GM12878 (cell line): ENCODE measurements at regions not wholly inside any gene's neighbourhood (a gene's known extent, or its start where the extent isn't known, plus 50 kb on each side); places are given as distances from the start of the nearest gene placed in this dataset.

Experiments
- ATAC-seq: fragments of 200-7000 bp; cut with Tn5 transposase; 3 replicates; pipeline ENCODE4 v1.9.1; 2020; ENCODE audit warnings: mild to moderate bottlenecking, moderate library complexity
- BruUV-seq: library from RNA; stranded (reverse); fragments of 400-500 nt; replicated peaks from 2 replicates; lab custom pipeline; 2021; lab: Mats Ljungman, UMichigan
- CTCF ChIA-PET: fragments of 300-600 bp; sonication (Branson Sonifier 250); formaldehyde crosslinking; extraction: SDS; loops from one replicate; lab custom pipeline; 2021; ENCODE audit warnings: inconsistent platforms; lab: Yijun Ruan, JAX
- POLR2A ChIA-PET: fragments of 350-600 bp; formaldehyde crosslinking; extraction: SDS; loops from one replicate; lab custom pipeline; 2021; ENCODE audit warnings: inconsistent platforms; lab: Charles Lee
- RAD21 ChIA-PET: fragments of 300-600 bp; sonication (Branson Sonifier 250); formaldehyde crosslinking; loops from one replicate; lab custom pipeline; 2023; ENCODE audit warnings: antibody characterized with exemption; ENCODE audit not compliant: unreplicated experiment; lab: Charles Lee
- SMC1A ChIA-PET: fragments of 300-600 bp; sonication (Branson Sonifier 250); formaldehyde crosslinking; loops from one replicate; lab custom pipeline; 2023; ENCODE audit not compliant: unreplicated experiment, uncharacterized antibody; lab: Charles Lee
- DNase-seq: peaks from one replicate; pipeline ENCODE4 v3.0.0-alpha.2; 2011; ENCODE audit warnings: low read depth, low spot score
- FAIRE-seq: peaks from 3 replicates; lab custom pipeline; 2011; peaks lifted over from hg19 to GRCh38; lab: Jason Lieb, UNC
- H2AFZ ChIP-seq: 2 replicates; pipeline ENCODE4 v1.6.0; 2011; ENCODE audit warnings: low read depth, low read length, control low read depth; ENCODE audit not compliant: control insufficient read depth
- H3K27ac ChIP-seq: 2 replicates; pipeline ENCODE4 v1.5.1; 2011; ENCODE audit warnings: control low read depth; ENCODE audit not compliant: control insufficient read depth, insufficient read depth
- H3K27me3 ChIP-seq, 2 experiments: replicated peaks in 1 of 2; 2 replicates each; pipeline versions ENCODE4 v1.6.0 to v1.6.1; 2011; ENCODE audit warnings: low read length in 1 of 2; ENCODE audit not compliant: control insufficient read depth in 2 of 2, insufficient read depth in 2 of 2
- H3K36me3 ChIP-seq, 2 experiments: 2 replicates each; pipeline ENCODE4 v1.5.1; 2011; ENCODE audit warnings: low read length in 1 of 2; ENCODE audit not compliant: control insufficient read depth in 2 of 2, insufficient read depth in 2 of 2
- H3K4me1 ChIP-seq: 2 replicates; pipeline ENCODE4 v1.6.1; 2011; ENCODE audit warnings: mild to moderate bottlenecking, low read length, moderate library complexity, mixed read lengths; ENCODE audit not compliant: control insufficient read depth, insufficient read depth
- H3K4me2 ChIP-seq: 2 replicates; pipeline ENCODE4 v1.6.0; 2011; ENCODE audit warnings: control low read depth; ENCODE audit not compliant: control insufficient read depth, insufficient read depth
- H3K4me3 ChIP-seq: fragments of 200-600 bp; sonication (generic); 2 replicates; pipeline ENCODE4 v1.5.1; 2016
- H3K79me2 ChIP-seq: 2 replicates; pipeline ENCODE4 v1.6.0; 2011; ENCODE audit warnings: low read length; ENCODE audit not compliant: control insufficient read depth, insufficient read depth
- H3K9ac ChIP-seq: 2 replicates; pipeline ENCODE4 v1.8.0; 2011; ENCODE audit warnings: low read length, control low read depth, mixed read lengths; ENCODE audit not compliant: control insufficient read depth, insufficient read depth
- H3K9me3 ChIP-seq: replicated peaks from 3 replicates; pipeline ENCODE4 v1.5.1; 2011; ENCODE audit warnings: mild to moderate bottlenecking, low read length; ENCODE audit not compliant: control insufficient read depth, insufficient read depth
- H4K20me1 ChIP-seq: 2 replicates; pipeline ENCODE4 v1.6.0; 2011; ENCODE audit not compliant: control insufficient read depth, insufficient read depth
- CBFB ChIP-seq: IDR thresholded peaks from 2 replicates; pipeline ENCODE4 v1.6.1; 2016; ENCODE audit warnings: antibody characterized with exemption, low read depth
- ETV6 ChIP-seq, 2 experiments: fragments of 450-650 bp in 1 of 2; IDR thresholded peaks in 1 of 2; conservative IDR thresholded peaks in 1 of 2; 2 replicates each; pipeline ENCODE4 v1.6.1; 2014; ENCODE audit warnings: antibody characterized with exemption in 1 of 2, borderline replicate concordance in 1 of 2, low read depth in 1 of 2, mild to moderate bottlenecking in 1 of 2, moderate library complexity in 1 of 2
- HDGF ChIP-seq: fragments of 450-650 bp; IDR thresholded peaks from 2 replicates; pipeline ENCODE4 v1.6.1; 2016; ENCODE audit warnings: antibody characterized with exemption
- MTA2 ChIP-seq: fragments of 450-650 bp; IDR thresholded peaks from 2 replicates; pipeline ENCODE4 v1.6.1; 2016; ENCODE audit warnings: low read depth, mild to moderate bottlenecking, moderate library complexity
- MXI1 ChIP-seq: fragments of 150-350 bp; IDR thresholded peaks from 2 replicates; pipeline ENCODE4 v1.6.1; 2011; ENCODE audit warnings: low read depth, mild to moderate bottlenecking, inconsistent platforms, low read length, improper control_type of control experiment
- MYC ChIP-seq: IDR thresholded peaks from 2 replicates; pipeline ENCODE4 v1.6.1; 2011; ENCODE audit warnings: mild to moderate bottlenecking, low read length, moderate library complexity, inconsistent platforms; ENCODE audit not compliant: insufficient read depth, insufficient replicate concordance, insufficient read length, severe bottlenecking
- NRF1 ChIP-seq: conservative IDR thresholded peaks from 2 replicates; pipeline ENCODE4 v1.6.1; 2011; ENCODE audit warnings: mild to moderate bottlenecking, low read depth, low read length, improper control_type of control experiment
- TBL1XR1 ChIP-seq: IDR thresholded peaks from 2 replicates; pipeline ENCODE4 v1.6.1; 2012; ENCODE audit warnings: low read depth, low read length, improper control_type of control experiment
- ZSCAN29 ChIP-seq: fragments of 450-650 bp; IDR thresholded peaks from 2 replicates; pipeline ENCODE4 v1.6.1; 2017; ENCODE audit warnings: mild to moderate bottlenecking, moderate library complexity
- in situ Hi-C: fragments of 300-500 bp; cut with MboI; formaldehyde crosslinking; loops from 9 replicates; pipeline ENCODE4 v1.14.3; 2018; ENCODE audit warnings: mixed read lengths
- intact Hi-C: fragments of 100-400 bp; cut with micrococcal nuclease; formaldehyde crosslinking; loops from one replicate; pipeline ENCODE4 v1.14.2; 2022; ENCODE audit not compliant: unreplicated experiment
- TF ChIP-seq, protein P1 (sequence below): fragments of 150-350 bp; IDR thresholded peaks from 2 replicates; pipeline ENCODE4 v1.6.1; 2016; ENCODE audit warnings: low read depth, low read length
- TF ChIP-seq, protein P2 (sequence below): IDR thresholded peaks from 2 replicates; pipeline ENCODE4 v1.6.1; 2011; ENCODE audit warnings: borderline replicate concordance, low read depth, mild to moderate bottlenecking, moderate library complexity, low read length; ENCODE audit not compliant: insufficient read depth, poor library complexity, severe bottlenecking
- TF ChIP-seq, protein P3 (sequence below): fragments of 450-650 bp; IDR thresholded peaks from 2 replicates; pipeline ENCODE4 v1.6.1; 2017; ENCODE audit warnings: mild to moderate bottlenecking, moderate library complexity

DNA sequence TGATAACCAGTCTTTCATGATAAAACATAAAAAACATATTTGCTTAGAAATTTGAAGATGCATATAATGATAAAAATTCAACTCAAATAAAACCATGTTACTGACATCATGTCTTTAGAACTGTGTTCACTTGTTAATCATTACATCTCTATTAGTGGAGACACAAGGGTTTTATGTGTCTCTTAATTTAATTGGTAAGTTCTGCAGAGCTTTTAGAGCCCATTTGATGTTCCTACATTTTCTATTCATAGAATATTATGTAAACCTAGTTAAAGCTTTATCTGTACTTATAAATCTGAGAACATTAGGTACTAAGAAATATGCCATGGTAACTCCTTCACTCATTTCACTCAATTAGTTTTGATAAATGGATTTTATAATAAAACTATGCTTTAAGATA is 285.4 kb downstream of the SLCO4C1 start:
- no peak overlapping the region for H3K4me3 ChIP-seq
- H2AFZ ChIP-seq: no peak overlapping the region
- in situ Hi-C loops (no loop called here), intact Hi-C loops (no loop called here)
- RAD21 ChIA-PET: no interaction called here
- H3K36me3 ChIP-seq: no peaks in the 10 kb centered on the region
- H3K4me2 ChIP-seq: no peak overlapping the region
- no TSS peak for BruUV-seq
- no peak overlapping the region for H3K27ac ChIP-seq
- POLR2A ChIA-PET: no interaction called here
- no peak for DNase-seq
- CTCF ChIA-PET: no interaction called here
- no peak for ATAC-seq
- no peaks in the 10 kb centered on the region for H3K4me1 ChIP-seq
- no peak overlapping the region for H3K9ac ChIP-seq
- no peak for FAIRE-seq
- SMC1A ChIA-PET: no interaction called here
- no peaks in the 10 kb centered on the region for H4K20me1 ChIP-seq
- no peaks in the 10 kb centered on the region for H3K27me3 ChIP-seq
- no peaks in the 10 kb centered on the region for H3K9me3 ChIP-seq
- no peaks in the 10 kb centered on the region for H3K79me2 ChIP-seq
- TF ChIP-seq ZSCAN29 (no peak), NRF1 (no peak), MTA2 (no peak), ETV6 (conservative IDR thresholded peaks at IDR 0.05 in 1 of 2, IDR thresholded peaks at IDR 0.05 in 1 of 2; ENCODE audit: borderline replicate concordance in 1 of 2, low read depth in 1 of 2) (no peak), HDGF (no peak), TBL1XR1 (no peak), CBFB (no peak), MXI1 (no peak), MYC (no peak)
- TF ChIP-seq, protein P1, sequence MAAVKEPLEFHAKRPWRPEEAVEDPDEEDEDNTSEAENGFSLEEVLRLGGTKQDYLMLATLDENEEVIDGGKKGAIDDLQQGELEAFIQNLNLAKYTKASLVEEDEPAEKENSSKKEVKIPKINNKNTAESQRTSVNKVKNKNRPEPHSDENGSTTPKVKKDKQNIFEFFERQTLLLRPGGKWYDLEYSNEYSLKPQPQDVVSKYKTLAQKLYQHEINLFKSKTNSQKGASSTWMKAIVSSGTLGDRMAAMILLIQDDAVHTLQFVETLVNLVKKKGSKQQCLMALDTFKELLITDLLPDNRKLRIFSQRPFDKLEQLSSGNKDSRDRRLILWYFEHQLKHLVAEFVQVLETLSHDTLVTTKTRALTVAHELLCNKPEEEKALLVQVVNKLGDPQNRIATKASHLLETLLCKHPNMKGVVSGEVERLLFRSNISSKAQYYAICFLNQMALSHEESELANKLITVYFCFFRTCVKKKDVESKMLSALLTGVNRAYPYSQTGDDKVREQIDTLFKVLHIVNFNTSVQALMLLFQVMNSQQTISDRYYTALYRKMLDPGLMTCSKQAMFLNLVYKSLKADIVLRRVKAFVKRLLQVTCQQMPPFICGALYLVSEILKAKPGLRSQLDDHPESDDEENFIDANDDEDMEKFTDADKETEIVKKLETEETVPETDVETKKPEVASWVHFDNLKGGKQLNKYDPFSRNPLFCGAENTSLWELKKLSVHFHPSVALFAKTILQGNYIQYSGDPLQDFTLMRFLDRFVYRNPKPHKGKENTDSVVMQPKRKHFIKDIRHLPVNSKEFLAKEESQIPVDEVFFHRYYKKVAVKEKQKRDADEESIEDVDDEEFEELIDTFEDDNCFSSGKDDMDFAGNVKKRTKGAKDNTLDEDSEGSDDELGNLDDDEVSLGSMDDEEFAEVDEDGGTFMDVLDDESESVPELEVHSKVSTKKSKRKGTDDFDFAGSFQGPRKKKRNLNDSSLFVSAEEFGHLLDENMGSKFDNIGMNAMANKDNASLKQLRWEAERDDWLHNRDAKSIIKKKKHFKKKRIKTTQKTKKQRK: no peak
- TF ChIP-seq, protein P2, sequence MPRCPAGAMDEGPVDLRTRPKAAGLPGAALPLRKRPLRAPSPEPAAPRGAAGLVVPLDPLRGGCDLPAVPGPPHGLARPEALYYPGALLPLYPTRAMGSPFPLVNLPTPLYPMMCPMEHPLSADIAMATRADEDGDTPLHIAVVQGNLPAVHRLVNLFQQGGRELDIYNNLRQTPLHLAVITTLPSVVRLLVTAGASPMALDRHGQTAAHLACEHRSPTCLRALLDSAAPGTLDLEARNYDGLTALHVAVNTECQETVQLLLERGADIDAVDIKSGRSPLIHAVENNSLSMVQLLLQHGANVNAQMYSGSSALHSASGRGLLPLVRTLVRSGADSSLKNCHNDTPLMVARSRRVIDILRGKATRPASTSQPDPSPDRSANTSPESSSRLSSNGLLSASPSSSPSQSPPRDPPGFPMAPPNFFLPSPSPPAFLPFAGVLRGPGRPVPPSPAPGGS: no peak
- TF ChIP-seq, protein P3, sequence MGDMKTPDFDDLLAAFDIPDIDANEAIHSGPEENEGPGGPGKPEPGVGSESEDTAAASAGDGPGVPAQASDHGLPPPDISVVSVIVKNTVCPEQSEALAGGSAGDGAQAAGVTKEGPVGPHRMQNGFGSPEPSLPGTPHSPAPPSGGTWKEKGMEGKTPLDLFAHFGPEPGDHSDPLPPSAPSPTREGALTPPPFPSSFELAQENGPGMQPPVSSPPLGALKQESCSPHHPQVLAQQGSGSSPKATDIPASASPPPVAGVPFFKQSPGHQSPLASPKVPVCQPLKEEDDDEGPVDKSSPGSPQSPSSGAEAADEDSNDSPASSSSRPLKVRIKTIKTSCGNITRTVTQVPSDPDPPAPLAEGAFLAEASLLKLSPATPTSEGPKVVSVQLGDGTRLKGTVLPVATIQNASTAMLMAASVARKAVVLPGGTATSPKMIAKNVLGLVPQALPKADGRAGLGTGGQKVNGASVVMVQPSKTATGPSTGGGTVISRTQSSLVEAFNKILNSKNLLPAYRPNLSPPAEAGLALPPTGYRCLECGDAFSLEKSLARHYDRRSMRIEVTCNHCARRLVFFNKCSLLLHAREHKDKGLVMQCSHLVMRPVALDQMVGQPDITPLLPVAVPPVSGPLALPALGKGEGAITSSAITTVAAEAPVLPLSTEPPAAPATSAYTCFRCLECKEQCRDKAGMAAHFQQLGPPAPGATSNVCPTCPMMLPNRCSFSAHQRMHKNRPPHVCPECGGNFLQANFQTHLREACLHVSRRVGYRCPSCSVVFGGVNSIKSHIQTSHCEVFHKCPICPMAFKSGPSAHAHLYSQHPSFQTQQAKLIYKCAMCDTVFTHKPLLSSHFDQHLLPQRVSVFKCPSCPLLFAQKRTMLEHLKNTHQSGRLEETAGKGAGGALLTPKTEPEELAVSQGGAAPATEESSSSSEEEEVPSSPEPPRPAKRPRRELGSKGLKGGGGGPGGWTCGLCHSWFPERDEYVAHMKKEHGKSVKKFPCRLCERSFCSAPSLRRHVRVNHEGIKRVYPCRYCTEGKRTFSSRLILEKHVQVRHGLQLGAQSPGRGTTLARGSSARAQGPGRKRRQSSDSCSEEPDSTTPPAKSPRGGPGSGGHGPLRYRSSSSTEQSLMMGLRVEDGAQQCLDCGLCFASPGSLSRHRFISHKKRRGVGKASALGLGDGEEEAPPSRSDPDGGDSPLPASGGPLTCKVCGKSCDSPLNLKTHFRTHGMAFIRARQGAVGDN: no peak
